WTC11 (cell line): ENCODE measurements at regions not wholly inside any gene's neighbourhood (a gene's known extent, or its start where the extent isn't known, plus 50 kb on each side); places are given as distances from the start of the nearest gene placed in this dataset.

Experiments
- ATF6 ChIP-seq: sonication (generic); formaldehyde crosslinking; IDR thresholded peaks from 2 replicates; pipeline ENCODE4 v1.8.1; 2023; ENCODE audit warnings: mild to moderate bottlenecking, missing genetic modification reagents
- CTCF ChIP-seq: fragments of 200-600 bp; IDR thresholded peaks from 2 replicates; pipeline ENCODE4 v1.8.0; 2022; ENCODE audit warnings: antibody characterized with exemption
- NR2C2 ChIP-seq: sonication (generic); formaldehyde crosslinking; IDR thresholded peaks from 2 replicates; pipeline ENCODE4 v1.8.0; 2022; ENCODE audit warnings: mild to moderate bottlenecking, missing genetic modification reagents
- ZSCAN18 ChIP-seq: fragments of 250-450 bp; sonication (Bioruptor Pico); IDR thresholded peaks from 2 replicates; pipeline ENCODE4 v2.1.2; 2022; ENCODE audit warnings: mild to moderate bottlenecking, moderate library complexity

GRCh38 chr2:16257322-16258028, 317.1 kb downstream of the MYCN start:
- no peak for TF ChIP-seq NR2C2 (CRISPR knock-in tag)
- TF ChIP-seq CTCF: no peak
- TF ChIP-seq ZSCAN18 (CRISPR knock-in tag): no peak
- TF ChIP-seq ATF6 (CRISPR knock-in tag): no peak
